ENCODE measurements at regions not wholly inside any gene's neighbourhood (a gene's known extent, or its start where the extent isn't known, plus 50 kb on each side); places are given as distances from the start of the nearest gene placed in this dataset.

GRCh38 chr1:219105893-219106292, 67.8 kb upstream of the LYPLAL1 start:
- DNase-seq (ENCODE audit: low spot score) = no peak
- TF ChIP-seq, protein P1, sequence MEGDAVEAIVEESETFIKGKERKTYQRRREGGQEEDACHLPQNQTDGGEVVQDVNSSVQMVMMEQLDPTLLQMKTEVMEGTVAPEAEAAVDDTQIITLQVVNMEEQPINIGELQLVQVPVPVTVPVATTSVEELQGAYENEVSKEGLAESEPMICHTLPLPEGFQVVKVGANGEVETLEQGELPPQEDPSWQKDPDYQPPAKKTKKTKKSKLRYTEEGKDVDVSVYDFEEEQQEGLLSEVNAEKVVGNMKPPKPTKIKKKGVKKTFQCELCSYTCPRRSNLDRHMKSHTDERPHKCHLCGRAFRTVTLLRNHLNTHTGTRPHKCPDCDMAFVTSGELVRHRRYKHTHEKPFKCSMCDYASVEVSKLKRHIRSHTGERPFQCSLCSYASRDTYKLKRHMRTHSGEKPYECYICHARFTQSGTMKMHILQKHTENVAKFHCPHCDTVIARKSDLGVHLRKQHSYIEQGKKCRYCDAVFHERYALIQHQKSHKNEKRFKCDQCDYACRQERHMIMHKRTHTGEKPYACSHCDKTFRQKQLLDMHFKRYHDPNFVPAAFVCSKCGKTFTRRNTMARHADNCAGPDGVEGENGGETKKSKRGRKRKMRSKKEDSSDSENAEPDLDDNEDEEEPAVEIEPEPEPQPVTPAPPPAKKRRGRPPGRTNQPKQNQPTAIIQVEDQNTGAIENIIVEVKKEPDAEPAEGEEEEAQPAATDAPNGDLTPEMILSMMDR (IDR thresholded peaks at IDR 0.05; ENCODE audit: extremely low read depth, missing control alignments) = no peak

DNA sequence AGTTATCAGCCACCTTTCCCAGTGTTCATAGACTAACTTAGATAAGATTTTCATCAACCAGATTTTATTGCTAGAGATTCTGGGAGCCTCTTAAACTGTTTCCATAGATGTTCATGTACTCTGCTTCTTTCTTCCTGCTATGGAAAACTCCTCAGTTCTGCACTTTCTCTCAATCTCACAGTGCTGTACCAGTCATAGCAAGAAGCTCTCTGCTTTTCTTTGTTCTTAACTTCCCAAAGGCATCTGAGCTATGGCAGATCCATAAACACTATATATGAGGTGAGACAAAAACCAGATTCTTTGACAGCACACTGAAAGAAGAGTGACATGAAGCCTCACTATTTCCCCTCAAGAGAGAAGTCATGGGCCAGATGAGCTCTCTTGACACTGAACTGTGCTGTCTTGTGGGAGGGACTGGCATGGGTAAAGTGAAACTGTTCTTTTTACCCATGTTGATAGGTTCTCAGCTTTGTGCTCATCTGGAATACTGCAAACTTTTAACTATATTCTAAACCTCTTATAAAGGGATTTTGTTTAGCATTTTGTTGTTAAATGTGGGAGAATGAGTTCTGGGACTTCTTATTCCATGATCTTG, 64.2 kb upstream of the LYPLAL1 start:
- DNase-seq (ENCODE audit: low spot score) = no peak
- TF ChIP-seq, protein P1 (IDR thresholded peaks at IDR 0.05; ENCODE audit: extremely low read depth, missing control alignments) = no peak

GRCh38 chr1:219113261-219113660, 60.4 kb upstream of the LYPLAL1 start:
- DNase-seq (ENCODE audit: low spot score) = no peak
- TF ChIP-seq, protein P1 (IDR thresholded peaks at IDR 0.05; ENCODE audit: extremely low read depth, missing control alignments) = no peak

DNA sequence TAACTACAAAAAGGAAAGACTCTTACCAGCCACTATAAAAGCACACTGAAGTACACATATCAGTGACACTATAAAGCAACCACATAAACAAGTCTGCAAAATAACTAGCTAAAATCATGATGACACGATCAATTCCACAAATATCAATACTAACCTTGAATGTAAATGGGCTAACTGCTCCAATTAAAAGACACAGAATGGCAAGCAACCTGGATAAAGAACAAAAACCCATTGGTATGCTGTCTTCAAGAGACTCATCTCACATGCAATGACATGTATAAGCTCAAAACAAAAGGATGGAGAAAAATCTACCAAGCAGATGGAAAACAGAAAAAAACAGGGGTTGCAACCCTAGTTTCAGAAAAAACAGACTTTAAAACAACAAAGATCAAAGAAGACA, 59.7 kb upstream of the LYPLAL1 start:
- no peak for DNase-seq (ENCODE audit: low spot score)
- TF ChIP-seq, protein P1 (IDR thresholded peaks at IDR 0.05; ENCODE audit: extremely low read depth, missing control alignments) = no peak

DNA sequence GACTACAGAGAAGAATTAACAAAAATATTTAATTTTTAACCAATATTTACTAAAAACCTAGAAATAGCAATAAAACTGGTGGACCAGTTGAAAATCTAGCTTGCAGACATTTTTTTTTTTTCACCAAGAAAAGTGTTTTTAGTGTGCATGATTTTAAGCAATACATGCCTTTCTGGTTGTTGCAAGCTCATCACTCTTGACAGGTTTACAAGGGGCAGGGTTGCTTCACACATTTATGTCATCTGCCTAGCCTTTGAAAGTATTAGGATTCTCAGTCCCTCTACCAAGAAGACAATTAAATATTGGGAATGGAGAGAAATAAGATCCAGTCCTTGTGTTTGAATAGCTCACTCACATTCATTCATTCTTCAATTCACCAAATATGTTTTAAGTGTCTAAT, 53.8 kb upstream of the LYPLAL1 start:
- no peak for DNase-seq (ENCODE audit: low spot score)
- TF ChIP-seq, protein P1 (IDR thresholded peaks at IDR 0.05; ENCODE audit: extremely low read depth, missing control alignments) = no peak

- no peak for DNase-seq (ENCODE audit: low spot score)
- TF ChIP-seq, protein P1 (IDR thresholded peaks at IDR 0.05; ENCODE audit: extremely low read depth, missing control alignments) = no peak
Observed at GRCh38 chr1:219120624-219121544, 52.8 kb upstream of the LYPLAL1 start.

GRCh38 chr1:219121679-219122078, 52.0 kb upstream of the LYPLAL1 start:
- TF ChIP-seq, protein P1 (IDR thresholded peaks at IDR 0.05; ENCODE audit: extremely low read depth, missing control alignments) = no peak
- no peak for DNase-seq (ENCODE audit: low spot score)

Measured in GM20000 (cell line).